HepG2 (cell line): ENCODE measurements at regions not wholly inside any gene's neighbourhood (a gene's known extent, or its start where the extent isn't known, plus 50 kb on each side); places are given as distances from the start of the nearest gene placed in this dataset.

Experiments
- CBX2 ChIP-seq, 2 experiments: fragments of 200-600 bp in 1 of 2; sonication (generic); formaldehyde crosslinking in 1 of 2; IDR thresholded peaks; 2 replicates each; pipeline versions ENCODE4 v1.7.0 to v1.8.1; 2018 to 2022; ENCODE audit warnings: low read depth in 2 of 2, low read length in 1 of 2, mild to moderate bottlenecking in 1 of 2, missing genetic modification reagents in 1 of 2
- MXI1 ChIP-seq: IDR thresholded peaks from 3 replicates; pipeline ENCODE4 v1.6.1; 2012; ENCODE audit warnings: low read depth, low read length, inconsistent platforms, borderline replicate concordance
- SNRNP70 ChIP-seq: fragments of 200-400 bp; formaldehyde crosslinking; IDR thresholded peaks from 2 replicates; pipeline ENCODE4 v1.6.1; 2017; ENCODE audit warnings: mild to moderate bottlenecking, low read depth, low read length, moderate library complexity
- ZBTB7B ChIP-seq: sonication (generic); formaldehyde crosslinking; IDR thresholded peaks from 2 replicates; pipeline ENCODE4 v1.4.0; 2020; ENCODE audit warnings: missing genetic modification reagents
- ZBTB8A ChIP-seq: sonication (generic); formaldehyde crosslinking; IDR thresholded peaks from 2 replicates; pipeline ENCODE4 v1.4.0; 2020; ENCODE audit warnings: mild to moderate bottlenecking, low read depth, missing genetic modification reagents, borderline replicate concordance
- ZC3H13 ChIP-seq: sonication (generic); formaldehyde crosslinking; IDR thresholded peaks from 2 replicates; pipeline ENCODE4 v1.8.1; 2023; ENCODE audit warnings: mild to moderate bottlenecking, missing genetic modification reagents, moderate library complexity
- ZFP36 ChIP-seq: fragments of 150-350 bp; IDR thresholded peaks from 2 replicates; pipeline ENCODE4 v1.6.1; 2018; ENCODE audit warnings: borderline replicate concordance, low read length, low read depth; ENCODE audit not compliant: partially characterized antibody
- ZFX ChIP-seq: sonication (generic); formaldehyde crosslinking; IDR thresholded peaks from 2 replicates; pipeline ENCODE4 v1.4.0; 2020; ENCODE audit warnings: mild to moderate bottlenecking, low read depth, missing genetic modification reagents, moderate library complexity
- ZFY ChIP-seq: sonication (generic); formaldehyde crosslinking; IDR thresholded peaks from 2 replicates; pipeline ENCODE4 v1.4.0; 2020; ENCODE audit warnings: missing genetic modification reagents
- ZNF12 ChIP-seq: sonication (generic); formaldehyde crosslinking; IDR thresholded peaks from 2 replicates; pipeline ENCODE4 v1.5.0; 2020; ENCODE audit warnings: missing genetic modification reagents

GRCh38 chr9:135262248-135262647 lies 174.8 kb downstream of the OLFM1 start:
- TF ChIP-seq ZBTB8A (no peak), CBX2 (IDR thresholded peaks at IDR 0.05; ENCODE audit: low read depth, low read length) (no peak), CBX2 (CRISPR knock-in tag; IDR thresholded peaks at IDR 0.05; ENCODE audit: low read depth) (no peak), ZFY (CRISPR knock-in tag) (no peak), ZC3H13 (CRISPR knock-in tag) (no peak), ZFX (no peak), ZFP36 (no peak), ZNF12 (CRISPR knock-in tag) (no peak), ZBTB7B (CRISPR knock-in tag) (no peak), SNRNP70 (no peak), MXI1 (no peak)
